ENCODE measurements at regions not wholly inside any gene's neighbourhood (a gene's known extent, or its start where the extent isn't known, plus 50 kb on each side); places are given as distances from the start of the nearest gene placed in this dataset.

DNA sequence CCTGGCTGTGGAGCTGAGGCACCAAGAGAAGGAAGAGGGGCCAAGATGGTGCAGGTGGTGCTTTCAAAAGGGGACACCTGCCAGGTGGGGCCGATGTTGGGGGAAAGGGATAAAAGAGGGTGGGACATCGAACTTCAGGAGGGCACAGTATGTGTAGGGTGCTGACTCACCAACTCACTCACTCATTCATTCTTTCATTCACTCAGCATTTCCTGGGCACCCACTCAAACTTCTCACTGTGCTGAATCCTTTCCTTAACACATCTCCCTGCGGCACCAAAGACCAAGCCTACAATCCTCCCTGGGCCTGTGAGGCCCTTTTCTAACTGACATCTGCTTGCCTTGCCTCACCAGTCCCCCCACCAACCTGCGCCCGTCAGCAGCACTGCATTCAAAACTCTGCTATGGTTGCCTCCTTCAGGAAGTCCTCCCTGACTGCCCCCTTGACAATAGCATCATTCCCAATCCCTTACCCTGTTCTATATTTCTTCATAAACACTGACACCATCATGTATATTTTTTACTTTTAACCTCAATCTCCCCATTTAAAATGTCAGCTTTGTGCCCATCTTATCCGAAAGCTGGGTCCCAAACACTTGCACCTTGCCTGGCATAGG lies 246.6 kb downstream of the MN1 start:
- TF ChIP-seq, protein P1, sequence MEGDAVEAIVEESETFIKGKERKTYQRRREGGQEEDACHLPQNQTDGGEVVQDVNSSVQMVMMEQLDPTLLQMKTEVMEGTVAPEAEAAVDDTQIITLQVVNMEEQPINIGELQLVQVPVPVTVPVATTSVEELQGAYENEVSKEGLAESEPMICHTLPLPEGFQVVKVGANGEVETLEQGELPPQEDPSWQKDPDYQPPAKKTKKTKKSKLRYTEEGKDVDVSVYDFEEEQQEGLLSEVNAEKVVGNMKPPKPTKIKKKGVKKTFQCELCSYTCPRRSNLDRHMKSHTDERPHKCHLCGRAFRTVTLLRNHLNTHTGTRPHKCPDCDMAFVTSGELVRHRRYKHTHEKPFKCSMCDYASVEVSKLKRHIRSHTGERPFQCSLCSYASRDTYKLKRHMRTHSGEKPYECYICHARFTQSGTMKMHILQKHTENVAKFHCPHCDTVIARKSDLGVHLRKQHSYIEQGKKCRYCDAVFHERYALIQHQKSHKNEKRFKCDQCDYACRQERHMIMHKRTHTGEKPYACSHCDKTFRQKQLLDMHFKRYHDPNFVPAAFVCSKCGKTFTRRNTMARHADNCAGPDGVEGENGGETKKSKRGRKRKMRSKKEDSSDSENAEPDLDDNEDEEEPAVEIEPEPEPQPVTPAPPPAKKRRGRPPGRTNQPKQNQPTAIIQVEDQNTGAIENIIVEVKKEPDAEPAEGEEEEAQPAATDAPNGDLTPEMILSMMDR (IDR thresholded peaks at IDR 0.05): no peak
- TF ChIP-seq POLR2A (IDR thresholded peaks at IDR 0.05): no peak
- TF ChIP-seq POLR2AphosphoS5 (IDR thresholded peaks at IDR 0.05; ENCODE audit: insufficient read depth in 1 of 2, low read depth in 1 of 2): no peak

Measured in vagina (tissue), 2 donors.